ENCODE measurements at regions not wholly inside any gene's neighbourhood (a gene's known extent, or its start where the extent isn't known, plus 50 kb on each side); places are given as distances from the start of the nearest gene placed in this dataset.
A peak's percentile ranks its signal among the peaks of the same experiment; 100 is the strongest.
"Not testable (repeated sequence)": the region's sequence is repeated elsewhere in the genome, so short reads cannot be mapped to it uniquely, and the experiment has no call there.

GRCh38 chr2:14480906-14481305 is 151.6 kb upstream of the LRATD1 start:
- TF ChIP-seq EZH2 (IDR thresholded peaks at IDR 0.05; ENCODE audit: insufficient read depth, poor library complexity, severe bottlenecking) (no peak), EZH2phosphoT487 (IDR thresholded peaks at IDR 0.05; ENCODE audit: insufficient read depth, low read depth) (no peak)
- no peak overlapping the region for H3K27ac ChIP-seq
- H2AFZ ChIP-seq = no peak overlapping the region
- H3K4me1 ChIP-seq (ENCODE audit: insufficient read depth) = no peaks in the 10 kb centered on the region
- H4K20me1 ChIP-seq (ENCODE audit: insufficient read depth) = no peaks in the 10 kb centered on the region
- no peaks in the 10 kb centered on the region for H3K79me2 ChIP-seq (ENCODE audit: insufficient read depth)
- no peak overlapping the region for H3K4me2 ChIP-seq (ENCODE audit: unreplicated experiment)
- DNase-seq = no peak
- no peak overlapping the region for H3K4me3 ChIP-seq
- no peaks in the 10 kb centered on the region for H3K9me2 ChIP-seq (ENCODE audit: insufficient read depth)
- no peaks in the 10 kb centered on the region for H3F3A ChIP-seq (ENCODE audit: insufficient read depth)
- in situ Hi-C loops (cut with MboI) = no loop called here
- H3K9me3 ChIP-seq (ENCODE audit: low read depth) = no peaks in the 10 kb centered on the region
- no peaks in the 10 kb centered on the region for H3K27me3 ChIP-seq (replicated peaks; ENCODE audit: insufficient read depth)
- 68 to 90% methylated on average over 1 of the region's 1 CpG for WGBS, 2 experiments (ENCODE audit: low coverage in 1 of 2, low lambda C conversion rate in 2 of 2, missing lambda C conversion rate in 2 of 2)
- H3K9ac ChIP-seq = no peak overlapping the region
- no peaks in the 10 kb centered on the region for H3K36me3 ChIP-seq (ENCODE audit: low read depth)

GRCh38 chr2:14492920-14493503 is 139.5 kb upstream of the LRATD1 start:
- Histone ChIP-seq H3K9ac (no peak overlapping the region), H3K79me2 (ENCODE audit: insufficient read depth) (no peaks in the 10 kb centered on the region), H3K4me2 (ENCODE audit: unreplicated experiment) (peak overlapping the region; percentile 61), H3K9me3 (ENCODE audit: low read depth) (no peaks in the 10 kb centered on the region), H3K4me1 (ENCODE audit: insufficient read depth) (peaks cover 14% of the 10 kb centered on the region), H3K27ac (peak overlapping the region; percentile 37), H3K36me3 (ENCODE audit: low read depth) (no peaks in the 10 kb centered on the region), H3K27me3 (replicated peaks; ENCODE audit: insufficient read depth) (no peaks in the 10 kb centered on the region), H3K9me2 (ENCODE audit: insufficient read depth) (no peaks in the 10 kb centered on the region), H2AFZ (peak overlapping the region; percentile 73), H4K20me1 (ENCODE audit: insufficient read depth) (no peaks in the 10 kb centered on the region), H3F3A (ENCODE audit: insufficient read depth) (peaks cover 17% of the 10 kb centered on the region), H3K4me3 (peak overlapping the region; percentile 37; the same call in 1 of the 2 replicates)
- DNase-seq = peak; percentile 93
- in situ Hi-C loops (cut with MboI) = no loop called here
- 1 to 5% methylated on average over 3 of the region's 3 CpGs for WGBS, 2 experiments (ENCODE audit: low coverage in 1 of 2, low lambda C conversion rate in 2 of 2, missing lambda C conversion rate in 2 of 2)
- no peak for TF ChIP-seq EZH2phosphoT487 (IDR thresholded peaks at IDR 0.05; ENCODE audit: insufficient read depth, low read depth)
- no peak for TF ChIP-seq EZH2 (IDR thresholded peaks at IDR 0.05; ENCODE audit: insufficient read depth, poor library complexity, severe bottlenecking)

- Histone ChIP-seq H3K27ac (no peak overlapping the region), H3K9me2 (ENCODE audit: insufficient read depth) (no peaks in the 10 kb centered on the region), H3K4me1 (ENCODE audit: insufficient read depth) (peaks cover 14% of the 10 kb centered on the region), H3K27me3 (replicated peaks; ENCODE audit: insufficient read depth) (no peaks in the 10 kb centered on the region), H3K9ac (no peak overlapping the region), H3F3A (ENCODE audit: insufficient read depth) (peaks cover 17% of the 10 kb centered on the region), H3K4me3 (no peak overlapping the region), H3K79me2 (ENCODE audit: insufficient read depth) (no peaks in the 10 kb centered on the region), H3K9me3 (ENCODE audit: low read depth) (no peaks in the 10 kb centered on the region), H2AFZ (no peak overlapping the region), H3K4me2 (ENCODE audit: unreplicated experiment) (no peak overlapping the region), H3K36me3 (ENCODE audit: low read depth) (no peaks in the 10 kb centered on the region), H4K20me1 (ENCODE audit: insufficient read depth) (no peaks in the 10 kb centered on the region)
- DNase-seq = no peak
- WGBS, 2 experiments (ENCODE audit: low coverage in 1 of 2, low lambda C conversion rate in 2 of 2, missing lambda C conversion rate in 2 of 2) = 81 to 87% methylated on average over 1 of the region's 1 CpG
- in situ Hi-C loops (cut with MboI) = no loop called here
- TF ChIP-seq EZH2 (IDR thresholded peaks at IDR 0.05; ENCODE audit: insufficient read depth, poor library complexity, severe bottlenecking) (no peak), EZH2phosphoT487 (IDR thresholded peaks at IDR 0.05; ENCODE audit: insufficient read depth, low read depth) (no peak)
Measured at GRCh38 chr2:14494759-14495158, 137.8 kb upstream of the LRATD1 start.

- Histone ChIP-seq H3K9ac (no peak overlapping the region), H3K4me2 (ENCODE audit: unreplicated experiment) (no peak overlapping the region), H3K9me3 (ENCODE audit: low read depth) (no peaks in the 10 kb centered on the region), H3K4me3 (no peak overlapping the region), H2AFZ (no peak overlapping the region), H3K4me1 (ENCODE audit: insufficient read depth) (no peaks in the 10 kb centered on the region), H4K20me1 (ENCODE audit: insufficient read depth) (no peaks in the 10 kb centered on the region), H3K27me3 (replicated peaks; ENCODE audit: insufficient read depth) (no peaks in the 10 kb centered on the region), H3K79me2 (ENCODE audit: insufficient read depth) (no peaks in the 10 kb centered on the region), H3K36me3 (ENCODE audit: low read depth) (no peaks in the 10 kb centered on the region), H3F3A (ENCODE audit: insufficient read depth) (no peaks in the 10 kb centered on the region), H3K9me2 (ENCODE audit: insufficient read depth) (no peaks in the 10 kb centered on the region), H3K27ac (no peak overlapping the region)
- TF ChIP-seq EZH2 (IDR thresholded peaks at IDR 0.05; ENCODE audit: insufficient read depth, poor library complexity, severe bottlenecking) (no peak), EZH2phosphoT487 (IDR thresholded peaks at IDR 0.05; ENCODE audit: insufficient read depth, low read depth) (no peak)
- WGBS, 2 experiments (ENCODE audit: low coverage in 1 of 2, low lambda C conversion rate in 2 of 2, missing lambda C conversion rate in 2 of 2) = 76 to 78% methylated on average over 6 of the region's 6 CpGs
- DNase-seq = no peak
- in situ Hi-C loops (cut with MboI) = no loop called here
Measured at GRCh38 chr2:14501061-14501460, 131.5 kb upstream of the LRATD1 start.

- H3K9ac ChIP-seq; in situ Hi-C loops (cut with MboI); H4K20me1 ChIP-seq (ENCODE audit: insufficient read depth); H3K79me2 ChIP-seq (ENCODE audit: insufficient read depth); H2AFZ ChIP-seq; H3K36me3 ChIP-seq (ENCODE audit: low read depth); H3K4me2 ChIP-seq (ENCODE audit: unreplicated experiment); H3K27me3 ChIP-seq (replicated peaks; ENCODE audit: insufficient read depth); H3K27ac ChIP-seq; H3K4me1 ChIP-seq (ENCODE audit: insufficient read depth); H3K9me2 ChIP-seq (ENCODE audit: insufficient read depth); DNase-seq; H3K4me3 ChIP-seq; H3K9me3 ChIP-seq (ENCODE audit: low read depth); H3F3A ChIP-seq (ENCODE audit: insufficient read depth): not testable (repeated sequence)
- 92 to 94% methylated on average over 11 to 12 of the region's 12 CpGs for WGBS, 2 experiments (ENCODE audit: low coverage in 1 of 2, low lambda C conversion rate in 2 of 2, missing lambda C conversion rate in 2 of 2)
Measured at GRCh38 chr2:14506955-14507354, 125.6 kb upstream of the LRATD1 start.

All from GM23248 (cell line).